WTC11 (cell line): ENCODE measurements at regions not wholly inside any gene's neighbourhood (a gene's known extent, or its start where the extent isn't known, plus 50 kb on each side); places are given as distances from the start of the nearest gene placed in this dataset.

Source experiments
- ATAC-seq: fragments of 200-7000 bp; cut with Tn5 transposase; 2 replicates; pipeline ENCODE4 v1.10.0; 2021; ENCODE audit warnings: mild to moderate bottlenecking, moderate library complexity
- CTCF ChIA-PET: fragments of 300-600 bp; sonication (Branson Sonifier 250); formaldehyde crosslinking; loops from one replicate; lab custom pipeline; 2021; ENCODE audit warnings: antibody characterized with exemption; lab: Charles Lee
- POLR2A ChIA-PET: fragments of 350-600 bp; sonication (Branson Sonifier 250); formaldehyde crosslinking; loops from one replicate; lab custom pipeline; 2021; ENCODE audit warnings: antibody characterized with exemption; lab: Charles Lee
- DNase-seq: peaks from one replicate; pipeline ENCODE4 v3.0.0; 2021; ENCODE audit warnings: low spot score
- H3K27ac Mint-ChIP-seq: 2 replicates; pipeline ENCODE4 v1.8.0; 2021; ENCODE audit warnings: mixed read lengths
- H3K27me3 Mint-ChIP-seq: 2 replicates; pipeline ENCODE4 v1.8.0; 2021; ENCODE audit warnings: low read depth, mild to moderate bottlenecking, moderate library complexity, mixed read lengths
- H3K36me3 Mint-ChIP-seq: 2 replicates; pipeline ENCODE4 v1.8.0; 2021; ENCODE audit warnings: mixed read lengths
- H3K4me1 Mint-ChIP-seq: 2 replicates; pipeline ENCODE4 v1.8.0; 2022; ENCODE audit warnings: mixed read lengths
- H3K4me3 Mint-ChIP-seq: 2 replicates; pipeline ENCODE4 v1.8.0; 2021; ENCODE audit warnings: mild to moderate bottlenecking, moderate library complexity, mixed read lengths
- H3K9me3 Mint-ChIP-seq: 2 replicates; pipeline ENCODE4 v1.8.0; 2021; ENCODE audit warnings: mixed read lengths
- ERG ChIP-seq: fragments of 250-450 bp; sonication (Bioruptor Pico); IDR thresholded peaks from 2 replicates; pipeline ENCODE4 v1.8.0; 2021; ENCODE audit warnings: mild to moderate bottlenecking
- ESRRA ChIP-seq: sonication (generic); formaldehyde crosslinking; IDR thresholded peaks from 2 replicates; pipeline ENCODE4 v1.8.1; 2022; ENCODE audit warnings: mild to moderate bottlenecking, missing genetic modification reagents, borderline replicate concordance
- FOXJ3 ChIP-seq: sonication (generic); formaldehyde crosslinking; IDR thresholded peaks from 2 replicates; pipeline ENCODE4 v1.9.0; 2021; ENCODE audit warnings: missing genetic modification reagents, mild to moderate bottlenecking, borderline replicate concordance
- GTF2I ChIP-seq: fragments of 250-450 bp; sonication (Bioruptor Pico); conservative IDR thresholded peaks from 2 replicates; pipeline ENCODE4 v1.4.0; 2021; ENCODE audit warnings: mild to moderate bottlenecking
- KAT7 ChIP-seq: sonication (generic); formaldehyde crosslinking; IDR thresholded peaks from 2 replicates; pipeline ENCODE4 v1.8.1; 2023; ENCODE audit warnings: missing genetic modification reagents, mild to moderate bottlenecking, borderline replicate concordance
- NFATC4 ChIP-seq: fragments of 250-450 bp; sonication (Bioruptor Pico); IDR thresholded peaks from 2 replicates; pipeline ENCODE4 v1.9.0; 2021; ENCODE audit warnings: mild to moderate bottlenecking
- PREB ChIP-seq: sonication (generic); formaldehyde crosslinking; IDR thresholded peaks from 2 replicates; pipeline ENCODE4 v1.8.1; 2022; ENCODE audit warnings: mild to moderate bottlenecking, missing genetic modification reagents, moderate library complexity, borderline replicate concordance
- SMAD3 ChIP-seq: sonication (generic); formaldehyde crosslinking; IDR thresholded peaks from 2 replicates; pipeline ENCODE4 v1.8.0; 2022; ENCODE audit warnings: missing genetic modification reagents, mild to moderate bottlenecking, borderline replicate concordance
- SOX15 ChIP-seq: fragments of 250-450 bp; sonication (Bioruptor Pico); IDR thresholded peaks from 2 replicates; pipeline ENCODE4 v1.9.0; 2021; ENCODE audit warnings: mild to moderate bottlenecking
- SP1 ChIP-seq: sonication (generic); formaldehyde crosslinking; conservative IDR thresholded peaks from 2 replicates; pipeline ENCODE4 v1.8.1; 2022; ENCODE audit warnings: missing genetic modification reagents
- TP53 ChIP-seq: sonication (generic); formaldehyde crosslinking; IDR thresholded peaks from 2 replicates; pipeline ENCODE4 v1.8.1; 2023; ENCODE audit warnings: mild to moderate bottlenecking, missing genetic modification reagents
- ZNF138 ChIP-seq: sonication (generic); formaldehyde crosslinking; conservative IDR thresholded peaks from 2 replicates; pipeline ENCODE4 v1.8.1; 2022; ENCODE audit warnings: mild to moderate bottlenecking, moderate library complexity, missing genetic modification reagents
- ZNF416 ChIP-seq: fragments of 250-450 bp; sonication (Bioruptor Pico); IDR thresholded peaks from 2 replicates; pipeline ENCODE4 v1.9.0; 2021; ENCODE audit warnings: mild to moderate bottlenecking, inconsistent platforms
- ZNF512 ChIP-seq: sonication (generic); formaldehyde crosslinking; IDR thresholded peaks from 2 replicates; pipeline ENCODE4 v1.8.1; 2022; ENCODE audit warnings: missing genetic modification reagents, borderline replicate concordance
- ZSCAN18 ChIP-seq: fragments of 250-450 bp; sonication (Bioruptor Pico); IDR thresholded peaks from 2 replicates; pipeline ENCODE4 v2.1.2; 2022; ENCODE audit warnings: mild to moderate bottlenecking, moderate library complexity

GRCh38 chr5:68898951-68899471 lies 194.8 kb upstream of the SLC30A5 start:
- H3K4me1 Mint-ChIP-seq: peaks cover 18% of the 10 kb centered on the region
- POLR2A ChIA-PET: no interaction called here
- no peak for TF ChIP-seq TP53
- TF ChIP-seq GTF2I (CRISPR knock-in tag): no peak
- TF ChIP-seq SMAD3 (CRISPR knock-in tag): no peak
- TF ChIP-seq ZSCAN18 (CRISPR knock-in tag): no peak
- no peak for TF ChIP-seq ESRRA (CRISPR knock-in tag)
- TF ChIP-seq ZNF138: no peak
- TF ChIP-seq FOXJ3 (CRISPR knock-in tag): no peak
- CTCF ChIA-PET: no interaction called here
- H3K9me3 Mint-ChIP-seq: peaks cover 19% of the 10 kb centered on the region
- no peaks in the 10 kb centered on the region for H3K27me3 Mint-ChIP-seq
- peak overlapping the region; percentile 15 for H3K27ac Mint-ChIP-seq
- no peak for DNase-seq
- no peak overlapping the region for H3K4me3 Mint-ChIP-seq
- H3K36me3 Mint-ChIP-seq: no peaks in the 10 kb centered on the region; the same call in 1 of the 2 replicates
- peak; percentile 92 for ATAC-seq

GRCh38 chr5:68911840-68912690 lies 181.7 kb upstream of the SLC30A5 start:
- POLR2A ChIA-PET: interaction anchor here (0.5 kb wide), 1 partner anchor 83 kb away, joined by 4 read pairs; no protein-coding TSS in a partner anchor
- peaks cover 16% of the 10 kb centered on the region for H3K9me3 Mint-ChIP-seq

More at GRCh38 chr5:68911840-68912690, 181.7 kb upstream of the SLC30A5 start:
- H3K36me3 Mint-ChIP-seq: peaks cover 23% of the 10 kb centered on the region
- H3K27ac Mint-ChIP-seq: 0 out of 2 replicates have a peak overlapping the region, but pooled peaks have one; percentile 87
- TF ChIP-seq KAT7: no peak
- no peak for TF ChIP-seq ZNF416 (CRISPR knock-in tag)
- TF ChIP-seq SP1 (CRISPR knock-in tag): no peak
- no peak for TF ChIP-seq ERG (CRISPR knock-in tag)
- no peak for TF ChIP-seq ZNF512
- no peak for TF ChIP-seq PREB (CRISPR knock-in tag)
- TF ChIP-seq ESRRA (CRISPR knock-in tag): no peak
- no peak for TF ChIP-seq TP53
- no peak for TF ChIP-seq SOX15 (CRISPR knock-in tag)
- no peak for TF ChIP-seq NFATC4
- H3K4me3 Mint-ChIP-seq: no peak overlapping the region
- DNase-seq (no peak), ATAC-seq (no peak)
- no peaks in the 10 kb centered on the region for H3K27me3 Mint-ChIP-seq
- CTCF ChIA-PET: interaction anchor here (0.6 kb wide), 1 partner anchor 10 kb away, joined by 3 read pairs; no protein-coding TSS in a partner anchor
- H3K4me1 Mint-ChIP-seq: peaks cover 15% of the 10 kb centered on the region
